ENCODE measurements at regions not wholly inside any gene's neighbourhood (a gene's known extent, or its start where the extent isn't known, plus 50 kb on each side); places are given as distances from the start of the nearest gene placed in this dataset.
"Not testable (repeated sequence)": the region's sequence is repeated elsewhere in the genome, so short reads cannot be mapped to it uniquely, and the experiment has no call there.

- TF ChIP-seq, protein P1, sequence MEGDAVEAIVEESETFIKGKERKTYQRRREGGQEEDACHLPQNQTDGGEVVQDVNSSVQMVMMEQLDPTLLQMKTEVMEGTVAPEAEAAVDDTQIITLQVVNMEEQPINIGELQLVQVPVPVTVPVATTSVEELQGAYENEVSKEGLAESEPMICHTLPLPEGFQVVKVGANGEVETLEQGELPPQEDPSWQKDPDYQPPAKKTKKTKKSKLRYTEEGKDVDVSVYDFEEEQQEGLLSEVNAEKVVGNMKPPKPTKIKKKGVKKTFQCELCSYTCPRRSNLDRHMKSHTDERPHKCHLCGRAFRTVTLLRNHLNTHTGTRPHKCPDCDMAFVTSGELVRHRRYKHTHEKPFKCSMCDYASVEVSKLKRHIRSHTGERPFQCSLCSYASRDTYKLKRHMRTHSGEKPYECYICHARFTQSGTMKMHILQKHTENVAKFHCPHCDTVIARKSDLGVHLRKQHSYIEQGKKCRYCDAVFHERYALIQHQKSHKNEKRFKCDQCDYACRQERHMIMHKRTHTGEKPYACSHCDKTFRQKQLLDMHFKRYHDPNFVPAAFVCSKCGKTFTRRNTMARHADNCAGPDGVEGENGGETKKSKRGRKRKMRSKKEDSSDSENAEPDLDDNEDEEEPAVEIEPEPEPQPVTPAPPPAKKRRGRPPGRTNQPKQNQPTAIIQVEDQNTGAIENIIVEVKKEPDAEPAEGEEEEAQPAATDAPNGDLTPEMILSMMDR (IDR thresholded peaks at IDR 0.05; ENCODE audit: borderline replicate concordance, extremely low read depth, low read length, poor library complexity, severe bottlenecking), result not testable (repeated sequence)
- TF ChIP-seq EZH2 (IDR thresholded peaks at IDR 0.05; ENCODE audit: borderline replicate concordance, low read depth, low read length, severe bottlenecking), result not testable (repeated sequence)
These were observed 504.1 kb downstream of the HTR1B start for GRCh38 chr6:76959177-76959576.

Data from DND-41 (cell line).